GM12891 (cell line): ENCODE measurements at regions not wholly inside any gene's neighbourhood (a gene's known extent, or its start where the extent isn't known, plus 50 kb on each side); places are given as distances from the start of the nearest gene placed in this dataset.

ENCODE experiments used
- POLR2AphosphoS5 ChIP-seq: IDR thresholded peaks from 2 replicates; pipeline ENCODE4 v1.6.1; 2011; ENCODE audit warnings: low read depth, low read length, control low read depth
- SPI1 ChIP-seq: IDR thresholded peaks from 2 replicates; pipeline ENCODE4 v1.6.1; 2011; ENCODE audit warnings: low read depth, low read length, control low read depth
- TAF1 ChIP-seq: IDR thresholded peaks from 2 replicates; pipeline ENCODE4 v1.6.1; 2011; ENCODE audit warnings: low read depth, low read length, control low read depth

- no peak for TF ChIP-seq POLR2AphosphoS5
- TF ChIP-seq TAF1, result no peak
- TF ChIP-seq SPI1, result no peak
These were observed 717.8 kb downstream of the TMTC2 start for GRCh38 chr12:83404521-83404920.
